GM19467 (cell line): ENCODE measurements at regions not wholly inside any gene's neighbourhood (a gene's known extent, or its start where the extent isn't known, plus 50 kb on each side); places are given as distances from the start of the nearest gene placed in this dataset.

ENCODE experiments used
- ATAC-seq: cut with Tn5 transposase; IDR thresholded peaks from one replicate; pipeline ENCODE4 v1.9.1; 2021; ENCODE audit warnings: mild to moderate bottlenecking, moderate library complexity; ENCODE audit not compliant: unreplicated experiment

DNA sequence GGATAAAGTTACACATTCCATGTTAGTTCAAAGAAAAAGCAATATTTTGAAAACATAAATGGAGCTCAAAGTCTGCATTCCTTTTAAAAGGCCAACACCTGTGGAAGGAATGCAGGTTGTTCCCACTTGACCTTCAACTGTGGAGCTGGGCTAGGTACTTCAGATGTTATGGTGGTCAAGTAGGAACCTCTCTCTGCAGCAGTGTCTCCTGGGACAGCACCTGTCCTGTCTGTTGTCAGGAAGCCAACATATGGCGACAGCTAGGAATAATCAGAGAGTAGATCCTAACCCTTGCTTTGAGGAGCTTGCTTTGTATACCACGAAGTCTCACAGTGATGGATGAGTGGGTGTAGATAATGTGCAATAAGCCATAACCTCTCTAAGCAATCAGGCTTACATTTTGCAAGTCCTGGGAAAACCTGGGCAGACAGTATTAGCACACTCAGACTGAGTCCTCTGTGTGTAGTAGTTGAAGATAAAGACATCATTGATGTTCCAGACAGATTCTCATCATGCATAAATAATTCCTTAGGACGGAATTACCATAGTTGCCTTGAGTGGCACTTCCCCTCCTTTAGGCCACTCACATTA lies 347.5 kb downstream of the PRL start:
- no peak for ATAC-seq

DNA sequence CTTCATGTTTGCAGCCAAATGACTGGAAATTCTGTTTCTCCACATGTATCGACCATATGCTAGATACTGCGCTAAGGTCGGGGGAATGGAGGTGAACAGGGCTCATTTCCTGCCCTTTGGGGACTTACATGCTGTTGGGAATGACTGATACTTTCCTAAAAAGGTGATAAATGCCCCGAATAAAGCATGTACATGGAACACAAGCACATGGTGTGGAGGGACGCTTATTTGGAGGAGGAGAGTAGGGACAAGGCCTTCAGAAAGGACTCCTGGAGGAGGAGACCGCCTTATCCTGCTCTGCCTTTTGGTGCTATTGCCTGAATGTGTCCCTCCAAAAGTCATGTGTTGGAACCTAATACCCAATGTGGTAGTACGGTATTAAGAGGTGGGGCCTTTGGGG lies 344.5 kb downstream of the PRL start:
- ATAC-seq: no peak

DNA sequence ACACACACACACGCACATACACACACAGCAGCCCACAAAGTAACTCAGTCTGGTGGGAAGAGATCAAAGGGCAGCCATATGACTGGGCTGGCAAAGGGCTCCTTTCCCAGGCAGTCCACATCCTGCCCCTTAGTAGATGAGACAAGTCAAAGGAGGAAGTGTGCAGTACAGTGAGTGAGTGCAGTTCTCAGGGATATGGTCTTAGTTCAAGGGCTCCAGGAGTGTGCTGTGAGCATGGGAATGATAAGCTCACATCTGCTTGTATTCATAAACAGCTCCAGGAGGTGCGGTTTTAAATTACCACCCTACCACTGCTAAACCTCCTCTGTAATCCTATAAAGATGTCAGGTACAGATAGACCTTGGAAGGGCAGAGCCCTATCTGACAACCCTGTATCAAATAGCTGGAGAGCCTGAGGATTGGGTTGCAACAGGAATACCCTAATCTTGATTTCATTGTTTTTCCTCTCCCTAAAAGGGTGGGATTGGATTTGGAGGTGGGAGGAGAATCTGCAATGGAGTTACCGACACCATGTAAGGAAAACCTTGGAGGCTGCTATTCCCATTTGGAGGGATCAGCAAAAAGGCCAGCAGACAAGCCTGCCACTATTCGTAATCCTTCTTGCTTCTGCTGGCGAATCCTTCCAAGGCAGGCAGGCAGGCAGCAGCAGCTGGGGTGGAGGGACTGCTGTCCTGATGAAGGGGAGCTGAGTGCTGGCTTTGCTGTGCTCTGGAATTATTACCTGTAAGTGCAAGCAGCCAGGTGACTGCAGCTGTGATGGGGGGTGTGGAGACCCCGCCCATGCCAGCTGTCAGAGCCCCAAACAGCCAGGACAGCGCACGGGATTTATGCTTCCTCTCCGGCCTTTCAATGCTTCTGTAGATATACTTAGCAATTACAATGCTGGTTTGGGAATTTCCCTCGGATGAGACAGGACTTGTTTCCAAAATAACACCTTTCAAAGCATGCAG lies 342.7 kb downstream of the PRL start:
- ATAC-seq: no peak

DNA sequence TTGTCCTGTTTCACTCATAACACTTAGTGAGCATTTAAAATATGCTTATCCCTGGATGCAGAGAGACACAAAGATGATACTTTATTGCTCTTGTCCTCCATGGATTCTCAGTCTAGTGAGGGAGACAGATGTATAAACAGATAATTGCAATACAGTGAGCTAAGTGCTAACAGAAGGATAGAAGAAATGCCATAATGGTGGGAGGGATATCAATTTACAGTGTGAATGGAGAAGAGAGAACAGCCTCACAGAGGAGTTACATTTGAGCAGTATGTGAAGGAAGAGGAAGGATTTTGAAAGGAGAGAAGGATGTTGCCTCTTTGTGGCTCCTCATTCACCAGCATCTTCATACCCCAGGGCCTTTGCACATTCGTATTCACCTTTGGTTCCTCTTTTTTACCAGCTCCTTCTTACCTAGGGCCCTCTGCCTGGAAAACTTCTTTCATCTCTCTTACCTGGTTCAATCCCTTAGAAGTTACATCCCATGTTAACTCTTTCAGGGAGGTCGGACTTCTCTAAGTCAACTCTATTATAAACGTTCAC lies 341.7 kb downstream of the PRL start:
- no peak for ATAC-seq

DNA sequence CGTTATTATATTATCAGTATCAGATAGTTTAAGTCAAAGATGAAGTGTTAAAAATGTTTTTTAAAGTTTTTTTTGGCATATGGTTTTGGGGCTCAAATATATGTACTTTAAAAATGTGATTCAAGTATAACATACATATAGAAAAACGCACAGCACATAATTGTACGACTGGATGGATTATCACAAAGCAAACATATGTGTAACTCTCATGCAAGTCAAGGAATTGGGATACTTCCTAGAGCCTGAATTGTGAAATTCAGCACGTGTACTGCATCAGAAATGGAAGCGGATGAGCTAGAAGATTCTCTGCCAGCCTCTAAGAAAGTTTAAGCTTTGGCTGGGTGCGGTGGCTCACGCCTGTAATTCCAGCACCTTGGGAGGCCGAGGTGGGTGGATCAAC lies 340.9 kb downstream of the PRL start:
- ATAC-seq: no peak

DNA sequence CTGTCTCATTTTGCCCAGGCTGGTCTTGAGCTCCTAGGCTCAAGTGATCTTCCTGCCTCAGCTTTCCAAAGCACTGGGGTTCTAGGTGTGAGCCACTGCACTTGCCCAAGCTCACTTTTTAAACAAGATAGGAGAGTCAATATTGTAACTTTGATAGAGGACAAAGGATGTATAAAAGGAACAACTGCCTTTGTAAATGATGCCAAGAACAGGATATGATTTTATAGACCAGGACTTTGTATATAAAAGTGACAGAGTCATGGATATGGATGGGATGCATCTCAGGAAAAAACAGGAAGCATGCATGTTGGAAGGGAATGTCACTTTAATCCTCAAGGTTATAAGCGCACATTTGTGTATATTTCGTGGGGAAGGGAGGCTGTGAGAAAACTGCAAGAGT lies 338.4 kb downstream of the PRL start:
- ATAC-seq: no peak

DNA sequence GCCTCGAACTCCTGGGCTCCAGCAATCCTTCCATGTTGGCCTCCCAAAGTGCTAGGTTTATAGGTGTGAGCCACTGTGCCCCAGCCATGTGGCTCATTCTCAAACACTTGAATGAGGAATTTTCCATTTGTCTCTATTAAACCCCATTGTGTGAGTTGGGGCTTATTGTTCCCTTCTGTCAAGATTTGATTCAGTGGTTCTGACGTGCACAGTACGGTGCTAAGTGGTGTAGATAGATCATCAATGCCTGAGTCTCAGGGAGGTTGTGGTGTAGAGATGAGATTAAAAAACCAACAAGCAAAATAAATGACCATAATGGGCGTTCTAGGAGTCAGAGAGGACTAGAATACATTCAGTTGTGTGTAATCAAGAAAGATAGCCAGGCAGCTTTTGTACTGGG lies 335.6 kb downstream of the PRL start:
- ATAC-seq: no peak

DNA sequence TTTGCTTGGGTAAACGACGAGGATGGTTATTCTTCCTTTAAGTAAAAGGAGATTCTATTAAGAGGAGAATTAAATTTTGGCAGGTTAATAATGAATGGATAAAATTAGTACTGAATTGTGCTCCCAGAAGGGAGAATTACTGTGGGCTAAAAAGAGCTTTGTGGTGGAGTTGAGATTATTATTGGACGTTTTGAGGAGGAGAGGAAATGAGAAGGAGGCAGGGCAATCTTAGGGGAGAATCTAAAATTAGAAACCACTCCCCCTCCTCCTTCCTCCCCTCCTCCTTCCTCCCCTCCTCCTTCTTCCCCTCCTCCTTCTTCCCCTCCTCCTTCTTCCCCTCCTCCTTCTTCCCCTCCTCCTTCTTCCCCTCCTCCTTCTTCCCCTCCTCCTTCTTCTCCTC lies 331.8 kb downstream of the PRL start:
- ATAC-seq: no peak

DNA sequence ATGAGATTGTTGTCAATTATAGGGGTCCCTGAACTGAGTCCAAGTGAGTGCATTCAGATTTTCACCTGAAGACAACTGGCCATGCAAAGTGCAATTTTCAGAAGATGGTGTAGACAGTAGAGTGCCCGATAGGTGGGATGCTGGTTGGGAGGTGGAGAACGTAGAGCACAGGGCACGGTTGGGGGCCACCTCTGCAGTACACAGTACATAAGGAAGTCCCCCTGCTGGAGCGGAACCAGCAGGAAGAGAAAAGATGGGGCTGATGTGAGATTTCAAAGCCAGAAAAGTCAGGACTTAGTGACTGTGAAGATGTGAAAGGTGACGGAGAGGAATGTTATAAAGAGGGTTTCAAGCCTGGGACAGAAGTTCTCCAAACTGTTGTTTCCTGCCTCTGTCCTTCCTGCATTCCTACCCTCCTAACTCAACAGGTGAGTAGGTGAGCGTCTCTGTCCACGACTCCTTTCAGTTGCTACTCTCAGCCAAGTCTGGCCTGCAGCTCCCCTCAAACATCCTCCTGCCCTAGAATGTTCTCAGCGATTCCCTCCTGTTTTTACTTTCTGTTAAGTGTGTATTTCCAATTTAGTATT lies 330.8 kb downstream of the PRL start:
- ATAC-seq: no peak

DNA sequence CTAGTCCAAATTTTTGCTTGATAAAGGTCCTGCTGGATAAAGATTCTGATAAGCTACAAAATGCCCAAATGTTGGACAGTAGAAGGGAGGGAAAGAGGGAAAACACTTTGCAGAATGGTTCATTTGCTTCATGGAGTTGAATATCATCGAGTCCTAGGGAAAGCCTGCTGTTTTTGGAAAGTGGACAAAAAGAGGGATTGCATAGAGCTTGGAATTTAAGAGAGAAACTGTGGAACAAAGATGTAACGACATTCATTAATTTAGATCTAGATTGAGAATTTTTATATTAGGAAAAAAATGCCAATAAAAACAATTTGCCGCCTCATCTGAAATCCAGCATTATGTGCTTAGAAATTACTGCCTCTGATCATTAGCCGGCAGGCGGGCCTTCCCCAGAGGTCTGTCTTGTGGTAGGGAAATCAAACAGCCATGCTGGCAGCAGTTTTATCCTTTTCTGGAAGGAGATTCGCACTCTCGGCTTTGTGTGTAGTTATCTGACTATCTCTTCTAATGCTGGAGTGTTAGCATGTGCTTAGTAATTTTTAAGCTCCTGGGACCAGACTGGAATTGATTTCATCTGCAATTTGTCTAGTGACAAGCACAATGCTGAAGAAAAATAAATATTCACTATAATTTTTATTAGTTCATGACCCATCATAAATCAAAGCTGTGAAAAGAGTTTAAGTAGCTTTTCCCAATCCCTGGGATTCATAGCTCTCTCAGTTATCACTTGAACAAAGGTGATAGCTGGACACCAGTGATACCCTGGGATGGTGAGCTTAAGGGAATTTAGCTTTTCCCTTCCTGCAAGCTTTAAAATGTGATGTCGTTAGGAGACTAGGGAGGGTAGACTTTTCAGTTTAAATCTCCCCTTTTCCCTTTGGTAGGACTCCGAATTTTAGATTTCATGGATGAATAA lies 329.5 kb downstream of the PRL start:
- ATAC-seq: no peak

DNA sequence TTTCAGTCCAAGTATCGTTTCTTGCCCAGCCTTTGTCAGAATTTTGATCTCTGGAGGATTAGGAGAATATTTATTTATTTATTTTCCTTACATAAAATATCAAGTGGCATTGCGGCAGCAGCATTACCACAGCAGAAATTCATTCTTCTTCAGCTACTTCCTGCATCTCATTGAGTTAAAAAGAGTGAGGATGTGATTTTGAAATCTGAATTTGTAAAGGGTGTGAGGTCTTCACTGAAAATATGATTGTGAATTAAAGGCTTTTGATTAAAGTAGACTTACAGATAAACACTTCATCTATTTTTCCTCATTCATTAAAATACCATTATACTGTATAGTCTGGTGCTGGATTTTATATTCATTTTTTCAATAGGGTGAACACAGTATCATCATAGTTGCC lies 328.4 kb downstream of the PRL start:
- ATAC-seq: no peak

DNA sequence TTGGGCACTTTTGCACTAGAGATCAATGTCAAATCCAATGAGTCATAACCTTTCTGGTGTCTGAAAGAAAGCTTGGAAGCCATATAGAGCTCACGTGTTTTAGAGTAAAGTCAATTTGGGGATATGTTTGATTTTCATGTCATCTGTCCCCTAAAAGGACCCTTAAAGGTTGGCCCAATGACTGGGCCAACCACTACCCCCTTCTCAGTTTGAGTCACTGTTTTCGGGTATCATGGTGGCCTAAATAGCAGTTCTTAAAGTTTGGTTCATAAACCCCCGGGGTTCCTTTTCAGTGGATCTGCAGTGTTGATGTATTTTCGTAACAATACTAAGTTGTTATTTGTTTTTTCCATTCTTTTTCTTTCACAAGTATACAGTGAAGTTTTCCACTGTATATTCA lies 327.6 kb downstream of the PRL start:
- no peak for ATAC-seq

DNA sequence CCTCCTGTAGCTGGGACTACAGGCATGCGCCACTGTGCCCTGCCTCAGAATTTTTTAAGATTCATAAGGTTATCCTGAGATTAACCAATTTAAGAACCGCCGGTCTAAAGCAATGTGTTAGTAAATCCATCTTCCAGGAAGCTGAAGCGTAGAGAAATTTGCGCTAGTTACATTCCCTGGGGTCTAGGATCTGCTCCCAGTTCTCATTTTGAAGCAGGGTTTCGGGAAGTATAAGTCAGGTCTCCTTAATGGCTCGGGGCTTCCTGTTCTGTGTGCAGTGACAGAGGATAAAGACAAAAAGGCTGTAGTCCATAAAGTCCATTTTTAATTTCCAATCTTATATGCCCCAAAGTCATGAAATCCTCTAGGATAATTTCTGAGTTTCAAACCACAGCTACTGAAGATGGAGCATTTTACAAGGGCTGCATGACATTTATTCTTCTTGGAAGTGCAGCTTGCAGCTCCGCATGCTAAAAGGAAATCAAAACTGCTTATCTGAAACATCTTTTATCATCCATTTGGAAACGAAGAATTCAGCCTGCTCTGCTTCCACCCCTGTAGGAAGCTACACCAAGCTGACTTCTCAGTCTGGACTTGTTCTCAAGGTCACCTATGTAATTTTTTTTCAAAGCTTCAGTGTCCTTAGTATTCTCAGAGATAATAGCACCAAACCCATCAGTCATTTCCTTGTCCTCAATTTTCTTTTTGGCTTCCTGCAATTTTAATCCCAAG lies 326.1 kb downstream of the PRL start:
- ATAC-seq: no peak

DNA sequence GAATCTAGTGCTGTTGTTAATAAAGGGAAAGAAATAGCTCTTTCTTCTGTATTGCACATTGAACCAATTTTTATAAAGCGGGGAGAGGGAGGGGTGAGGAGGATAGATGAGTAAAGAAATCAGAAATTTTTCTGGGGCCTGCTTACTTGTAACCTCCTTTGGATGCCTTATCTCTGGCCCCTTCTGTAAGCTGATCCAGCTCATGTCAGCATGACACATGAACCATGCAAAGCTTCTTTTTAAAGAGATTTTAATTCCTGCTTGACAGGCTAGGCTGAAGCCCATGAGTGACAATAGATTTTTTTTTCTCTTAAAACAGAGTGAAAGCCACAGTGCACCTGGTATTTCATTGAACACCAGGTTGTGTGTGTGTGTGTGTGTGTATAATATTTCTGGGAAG lies 325.3 kb downstream of the PRL start:
- no peak for ATAC-seq

DNA sequence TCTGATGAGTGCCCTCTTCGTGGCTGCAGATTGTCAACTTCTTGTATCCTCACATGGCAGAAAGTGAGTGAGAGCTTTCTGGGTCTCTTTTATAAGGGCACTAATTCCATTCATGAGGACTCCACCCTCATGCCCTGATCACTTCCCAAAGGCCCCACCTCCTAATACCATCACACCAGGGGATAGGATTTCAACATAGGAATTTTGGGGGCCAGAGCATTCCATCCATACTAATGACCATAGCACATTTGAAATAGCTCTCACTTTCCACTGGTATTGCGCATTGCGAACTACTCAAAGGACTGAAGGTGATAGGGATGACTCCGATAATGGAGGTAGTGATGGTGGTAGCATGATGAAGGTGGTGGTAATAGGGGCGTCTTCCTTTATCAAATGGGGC lies 324.3 kb downstream of the PRL start:
- ATAC-seq: no peak

DNA sequence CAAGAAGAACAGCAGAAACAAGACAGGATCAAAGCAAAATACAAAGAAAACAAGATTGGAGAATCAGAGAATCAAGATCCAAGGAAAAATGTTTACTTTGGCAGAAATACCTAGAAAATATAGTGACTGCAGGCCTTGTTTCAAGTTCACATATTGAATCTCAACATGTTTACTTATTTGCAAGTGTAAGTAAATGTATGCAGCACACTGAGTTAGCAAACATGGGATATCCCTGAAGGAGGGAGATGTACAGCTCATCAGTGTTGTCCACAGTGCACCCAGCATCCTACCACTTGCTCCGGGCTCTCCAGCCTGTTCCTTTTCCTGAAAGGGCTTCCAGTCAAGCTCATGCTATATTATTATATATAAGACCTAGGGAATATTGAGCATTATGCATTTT lies 319.5 kb downstream of the PRL start:
- no peak for ATAC-seq

DNA sequence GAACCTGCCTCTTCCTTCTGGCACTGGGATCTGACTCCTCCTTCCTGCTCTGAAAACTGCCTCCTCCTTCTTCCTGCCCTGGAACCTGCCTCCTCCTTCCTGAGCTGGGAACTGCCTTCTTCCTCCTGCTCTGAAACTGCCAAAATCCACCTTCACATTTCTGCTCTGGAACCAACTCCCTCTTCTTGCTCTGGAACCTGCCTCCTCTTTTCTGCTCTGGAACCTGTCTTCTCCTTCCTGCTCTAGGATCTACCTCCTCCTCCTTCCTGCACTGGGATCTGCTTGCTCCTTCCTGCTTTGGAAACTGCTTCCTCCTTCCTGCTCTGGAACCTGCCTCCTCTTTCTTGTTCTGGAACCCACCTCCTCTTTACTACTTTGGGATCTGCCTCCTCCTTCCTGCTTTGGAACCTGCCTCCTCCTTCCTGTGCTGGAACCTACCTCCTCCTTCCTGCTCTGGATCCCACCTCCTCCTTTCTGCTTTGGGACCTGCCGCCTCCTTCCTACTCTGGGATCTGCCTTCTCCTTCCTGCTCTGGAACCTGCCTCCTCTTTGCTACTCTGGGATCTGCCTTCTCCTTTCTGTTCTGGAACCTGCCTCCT lies 315.5 kb downstream of the PRL start:
- ATAC-seq: no peak

DNA sequence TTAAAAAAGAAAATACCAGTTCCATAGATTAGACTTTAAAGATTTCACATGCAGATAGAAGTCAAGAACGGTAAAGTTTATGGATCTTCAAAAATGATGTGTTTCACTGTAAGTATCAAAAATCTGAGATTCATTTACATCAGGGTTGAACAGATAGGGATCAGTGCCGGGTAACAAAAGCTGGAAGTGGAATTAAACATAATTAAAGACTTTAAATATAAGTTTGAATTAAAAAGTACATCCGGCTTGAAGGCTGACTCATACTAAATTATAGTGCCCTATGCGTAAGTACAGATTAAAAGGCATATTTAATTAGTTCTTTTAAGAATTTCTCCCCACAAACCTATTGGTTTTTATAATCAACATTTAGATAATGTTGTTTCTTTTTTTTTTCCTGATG lies 312.7 kb downstream of the PRL start:
- no peak for ATAC-seq

DNA sequence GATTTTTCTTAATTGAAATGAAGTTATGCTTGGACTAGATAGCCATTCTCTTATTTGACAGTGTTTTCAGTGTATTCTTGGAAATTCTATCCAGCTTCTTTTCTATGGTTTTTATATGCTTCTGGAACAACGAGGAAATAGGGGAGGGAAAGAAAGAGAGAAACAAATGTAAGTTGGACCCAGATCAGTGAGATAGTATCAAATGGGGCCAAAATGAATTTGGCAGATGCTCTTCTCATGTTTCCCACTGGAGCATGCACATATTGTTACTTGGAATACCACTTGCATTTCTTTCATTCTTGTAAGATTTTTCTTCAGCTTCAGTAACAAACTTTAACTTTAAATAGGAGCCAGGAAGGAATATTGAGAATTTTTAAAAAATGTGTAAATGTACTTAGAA lies 312.3 kb downstream of the PRL start:
- ATAC-seq: no peak

DNA sequence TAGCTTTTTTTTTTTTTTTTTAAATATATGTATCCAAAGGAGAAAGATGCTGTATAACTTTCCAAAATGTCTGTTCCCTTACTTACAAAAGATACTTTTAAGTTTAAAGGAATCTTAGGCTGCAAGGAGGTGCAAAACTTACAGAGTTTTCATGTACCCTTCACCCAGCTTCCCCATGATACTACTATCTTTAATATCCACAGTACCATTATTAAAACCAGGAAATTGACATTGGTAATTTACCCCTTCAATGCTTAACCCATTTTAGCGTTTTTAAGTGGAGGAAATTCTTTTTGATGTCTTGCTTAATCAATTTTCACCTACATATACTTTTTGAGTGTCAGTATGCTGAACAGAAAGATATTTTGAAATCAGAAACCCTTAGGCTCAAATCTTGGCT lies 310.9 kb downstream of the PRL start:
- ATAC-seq: no peak
